ENCODE measurements at regions not wholly inside any gene's neighbourhood (a gene's known extent, or its start where the extent isn't known, plus 50 kb on each side); places are given as distances from the start of the nearest gene placed in this dataset.

GRCh38 chr9:80012557-80013330, 441.0 kb downstream of the TLE4 start:
- TF ChIP-seq, protein P1, sequence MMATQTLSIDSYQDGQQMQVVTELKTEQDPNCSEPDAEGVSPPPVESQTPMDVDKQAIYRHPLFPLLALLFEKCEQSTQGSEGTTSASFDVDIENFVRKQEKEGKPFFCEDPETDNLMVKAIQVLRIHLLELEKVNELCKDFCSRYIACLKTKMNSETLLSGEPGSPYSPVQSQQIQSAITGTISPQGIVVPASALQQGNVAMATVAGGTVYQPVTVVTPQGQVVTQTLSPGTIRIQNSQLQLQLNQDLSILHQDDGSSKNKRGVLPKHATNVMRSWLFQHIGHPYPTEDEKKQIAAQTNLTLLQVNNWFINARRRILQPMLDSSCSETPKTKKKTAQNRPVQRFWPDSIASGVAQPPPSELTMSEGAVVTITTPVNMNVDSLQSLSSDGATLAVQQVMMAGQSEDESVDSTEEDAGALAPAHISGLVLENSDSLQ (IDR thresholded peaks at IDR 0.05) = no peak
- TF ChIP-seq, protein P2, sequence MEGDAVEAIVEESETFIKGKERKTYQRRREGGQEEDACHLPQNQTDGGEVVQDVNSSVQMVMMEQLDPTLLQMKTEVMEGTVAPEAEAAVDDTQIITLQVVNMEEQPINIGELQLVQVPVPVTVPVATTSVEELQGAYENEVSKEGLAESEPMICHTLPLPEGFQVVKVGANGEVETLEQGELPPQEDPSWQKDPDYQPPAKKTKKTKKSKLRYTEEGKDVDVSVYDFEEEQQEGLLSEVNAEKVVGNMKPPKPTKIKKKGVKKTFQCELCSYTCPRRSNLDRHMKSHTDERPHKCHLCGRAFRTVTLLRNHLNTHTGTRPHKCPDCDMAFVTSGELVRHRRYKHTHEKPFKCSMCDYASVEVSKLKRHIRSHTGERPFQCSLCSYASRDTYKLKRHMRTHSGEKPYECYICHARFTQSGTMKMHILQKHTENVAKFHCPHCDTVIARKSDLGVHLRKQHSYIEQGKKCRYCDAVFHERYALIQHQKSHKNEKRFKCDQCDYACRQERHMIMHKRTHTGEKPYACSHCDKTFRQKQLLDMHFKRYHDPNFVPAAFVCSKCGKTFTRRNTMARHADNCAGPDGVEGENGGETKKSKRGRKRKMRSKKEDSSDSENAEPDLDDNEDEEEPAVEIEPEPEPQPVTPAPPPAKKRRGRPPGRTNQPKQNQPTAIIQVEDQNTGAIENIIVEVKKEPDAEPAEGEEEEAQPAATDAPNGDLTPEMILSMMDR (IDR thresholded peaks at IDR 0.05 in 2 of 3, conservative IDR thresholded peaks at IDR 0.05 in 1 of 3; ENCODE audit: insufficient read depth in 2 of 3, low read depth in 1 of 3, low read length in 3 of 3) = no peak
- TF ChIP-seq GABPA (tag; conservative IDR thresholded peaks at IDR 0.05; ENCODE audit: low read depth) (no peak), TFAM (CRISPR knock-in tag; conservative IDR thresholded peaks at IDR 0.05) (no peak), SMC3 (conservative IDR thresholded peaks at IDR 0.05; ENCODE audit: insufficient read depth, low read depth, low read length) (no peak), ZBTB7A (IDR thresholded peaks at IDR 0.05; ENCODE audit: borderline replicate concordance, control insufficient read depth, low read depth, low read length) (no peak), RFX5 (IDR thresholded peaks at IDR 0.05; ENCODE audit: low read depth, low read length) (no peak), HDAC1 (IDR thresholded peaks at IDR 0.05) (no peak), RBM25 (IDR thresholded peaks at IDR 0.05; ENCODE audit: low read depth, low read length, severe bottlenecking) (no peak), ZNF431 (CRISPR knock-in tag; IDR thresholded peaks at IDR 0.05) (no peak), NCOA2 (IDR thresholded peaks at IDR 0.05; ENCODE audit: partially characterized antibody in 2 of 2) (no peak)
- TF ChIP-seq, protein P3, sequence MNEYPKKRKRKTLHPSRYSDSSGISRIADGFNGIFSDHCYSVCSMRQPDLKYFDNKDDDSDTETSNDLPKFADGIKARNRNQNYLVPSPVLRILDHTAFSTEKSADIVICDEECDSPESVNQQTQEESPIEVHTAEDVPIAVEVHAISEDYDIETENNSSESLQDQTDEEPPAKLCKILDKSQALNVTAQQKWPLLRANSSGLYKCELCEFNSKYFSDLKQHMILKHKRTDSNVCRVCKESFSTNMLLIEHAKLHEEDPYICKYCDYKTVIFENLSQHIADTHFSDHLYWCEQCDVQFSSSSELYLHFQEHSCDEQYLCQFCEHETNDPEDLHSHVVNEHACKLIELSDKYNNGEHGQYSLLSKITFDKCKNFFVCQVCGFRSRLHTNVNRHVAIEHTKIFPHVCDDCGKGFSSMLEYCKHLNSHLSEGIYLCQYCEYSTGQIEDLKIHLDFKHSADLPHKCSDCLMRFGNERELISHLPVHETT (CRISPR knock-in tag; conservative IDR thresholded peaks at IDR 0.05 in 1 of 2, IDR thresholded peaks at IDR 0.05 in 1 of 2) = no peak
- TF ChIP-seq, protein P4, sequence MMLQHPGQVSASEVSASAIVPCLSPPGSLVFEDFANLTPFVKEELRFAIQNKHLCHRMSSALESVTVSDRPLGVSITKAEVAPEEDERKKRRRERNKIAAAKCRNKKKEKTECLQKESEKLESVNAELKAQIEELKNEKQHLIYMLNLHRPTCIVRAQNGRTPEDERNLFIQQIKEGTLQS (IDR thresholded peaks at IDR 0.05) = no peak
- TF ChIP-seq, protein P4 (CRISPR knock-in tag; conservative IDR thresholded peaks at IDR 0.05) = no peak
- TF ChIP-seq, protein P5, sequence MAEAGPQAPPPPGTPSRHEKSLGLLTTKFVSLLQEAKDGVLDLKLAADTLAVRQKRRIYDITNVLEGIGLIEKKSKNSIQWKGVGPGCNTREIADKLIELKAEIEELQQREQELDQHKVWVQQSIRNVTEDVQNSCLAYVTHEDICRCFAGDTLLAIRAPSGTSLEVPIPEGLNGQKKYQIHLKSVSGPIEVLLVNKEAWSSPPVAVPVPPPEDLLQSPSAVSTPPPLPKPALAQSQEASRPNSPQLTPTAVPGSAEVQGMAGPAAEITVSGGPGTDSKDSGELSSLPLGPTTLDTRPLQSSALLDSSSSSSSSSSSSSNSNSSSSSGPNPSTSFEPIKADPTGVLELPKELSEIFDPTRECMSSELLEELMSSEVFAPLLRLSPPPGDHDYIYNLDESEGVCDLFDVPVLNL (CRISPR knock-in tag; IDR thresholded peaks at IDR 0.05; ENCODE audit: low read depth) = no peak
